ENCODE measurements at regions not wholly inside any gene's neighbourhood (a gene's known extent, or its start where the extent isn't known, plus 50 kb on each side); places are given as distances from the start of the nearest gene placed in this dataset.
"Not testable (repeated sequence)": the region's sequence is repeated elsewhere in the genome, so short reads cannot be mapped to it uniquely, and the experiment has no call there.

DNA sequence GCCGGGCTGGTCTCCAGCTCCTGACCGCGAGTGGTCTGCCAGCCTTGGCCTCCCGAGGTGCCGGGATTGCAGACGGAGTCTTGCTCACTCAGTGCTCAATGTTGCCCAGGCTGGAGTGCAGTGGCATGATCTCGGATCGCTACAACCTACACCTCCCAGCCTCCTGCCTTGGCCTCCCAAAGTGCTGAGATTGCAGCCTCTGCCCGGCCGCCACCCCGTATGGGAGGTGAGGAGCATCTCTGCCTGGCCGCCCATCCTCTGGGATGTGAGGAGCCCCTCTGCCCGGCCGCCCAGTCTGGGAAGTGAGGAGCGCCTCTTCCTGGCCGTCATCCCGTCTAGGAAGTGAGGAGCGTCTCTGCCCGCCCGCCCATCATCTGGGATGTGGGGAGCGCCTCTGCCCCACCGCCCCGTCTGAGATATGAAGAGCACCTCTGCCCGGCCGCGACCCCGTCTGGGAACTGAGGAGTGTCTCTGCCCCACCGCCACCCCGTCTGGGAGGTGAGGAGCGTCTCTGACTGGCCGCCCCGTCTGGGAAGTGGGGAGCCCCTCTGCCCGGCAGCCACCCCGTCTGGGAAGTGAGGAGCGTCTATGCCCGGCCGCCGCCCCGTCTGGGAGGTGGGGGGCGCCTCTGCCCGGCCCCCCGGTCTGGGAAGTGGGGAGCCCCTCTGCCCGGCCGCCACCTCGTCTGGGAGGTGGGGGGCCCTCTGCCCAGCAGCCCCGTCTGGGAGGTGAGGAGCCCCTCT is 861.8 kb upstream of the INTU start:
- TF ChIP-seq, protein P1, sequence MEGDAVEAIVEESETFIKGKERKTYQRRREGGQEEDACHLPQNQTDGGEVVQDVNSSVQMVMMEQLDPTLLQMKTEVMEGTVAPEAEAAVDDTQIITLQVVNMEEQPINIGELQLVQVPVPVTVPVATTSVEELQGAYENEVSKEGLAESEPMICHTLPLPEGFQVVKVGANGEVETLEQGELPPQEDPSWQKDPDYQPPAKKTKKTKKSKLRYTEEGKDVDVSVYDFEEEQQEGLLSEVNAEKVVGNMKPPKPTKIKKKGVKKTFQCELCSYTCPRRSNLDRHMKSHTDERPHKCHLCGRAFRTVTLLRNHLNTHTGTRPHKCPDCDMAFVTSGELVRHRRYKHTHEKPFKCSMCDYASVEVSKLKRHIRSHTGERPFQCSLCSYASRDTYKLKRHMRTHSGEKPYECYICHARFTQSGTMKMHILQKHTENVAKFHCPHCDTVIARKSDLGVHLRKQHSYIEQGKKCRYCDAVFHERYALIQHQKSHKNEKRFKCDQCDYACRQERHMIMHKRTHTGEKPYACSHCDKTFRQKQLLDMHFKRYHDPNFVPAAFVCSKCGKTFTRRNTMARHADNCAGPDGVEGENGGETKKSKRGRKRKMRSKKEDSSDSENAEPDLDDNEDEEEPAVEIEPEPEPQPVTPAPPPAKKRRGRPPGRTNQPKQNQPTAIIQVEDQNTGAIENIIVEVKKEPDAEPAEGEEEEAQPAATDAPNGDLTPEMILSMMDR (conservative IDR thresholded peaks at IDR 0.05 in 1 of 2, IDR thresholded peaks at IDR 0.05 in 1 of 2; ENCODE audit: low read depth in 1 of 2, low read length in 2 of 2): not testable (repeated sequence)
- not testable (repeated sequence) for TF ChIP-seq EZH2 (IDR thresholded peaks at IDR 0.05; ENCODE audit: low read length, missing control alignments)

Measured in fibroblast of lung (primary cell).